H1 (cell line): ENCODE measurements at regions not wholly inside any gene's neighbourhood (a gene's known extent, or its start where the extent isn't known, plus 50 kb on each side); places are given as distances from the start of the nearest gene placed in this dataset.

ENCODE experiments used
- ASH2L ChIP-seq: fragments of 200-600, 300-600 bp; sonication (generic); IDR thresholded peaks from one replicate; pipeline ENCODE4 v1.7.1; 2017; ENCODE audit warnings: low read length
- SP2 ChIP-seq: IDR thresholded peaks from 2 replicates; pipeline ENCODE4 v1.6.1; 2012; ENCODE audit warnings: mild to moderate bottlenecking, low read length, inconsistent platforms

DNA sequence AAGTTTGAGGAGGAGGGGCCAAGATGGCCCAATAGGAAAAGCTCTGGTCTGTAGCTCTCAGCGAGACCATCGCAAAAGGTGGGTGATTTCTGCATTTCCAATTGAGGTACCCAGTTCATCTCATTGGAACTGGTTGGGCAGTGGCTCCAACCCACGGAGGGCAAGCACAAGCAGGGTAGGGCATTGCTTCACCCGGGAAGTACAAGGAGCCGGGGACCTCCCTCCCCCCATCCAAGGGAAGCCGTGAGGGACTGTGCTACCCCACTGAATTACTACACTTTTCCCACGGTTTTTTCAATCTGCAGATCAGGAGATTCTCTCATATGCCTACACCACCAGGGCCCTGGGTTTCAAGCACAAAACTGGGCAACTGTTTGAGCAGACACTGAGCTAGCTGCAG is 58.0 kb upstream of the EFCAB3 start (continued):
- TF ChIP-seq ASH2L (no peak), SP2 (no peak)
